HG03064 (cell line): ENCODE measurements at regions not wholly inside any gene's neighbourhood (a gene's known extent, or its start where the extent isn't known, plus 50 kb on each side); places are given as distances from the start of the nearest gene placed in this dataset.

Experiments
- ATAC-seq: cut with Tn5 transposase; IDR thresholded peaks from one replicate; pipeline ENCODE4 v1.9.1; 2021; ENCODE audit warnings: low read depth; ENCODE audit not compliant: unreplicated experiment

DNA sequence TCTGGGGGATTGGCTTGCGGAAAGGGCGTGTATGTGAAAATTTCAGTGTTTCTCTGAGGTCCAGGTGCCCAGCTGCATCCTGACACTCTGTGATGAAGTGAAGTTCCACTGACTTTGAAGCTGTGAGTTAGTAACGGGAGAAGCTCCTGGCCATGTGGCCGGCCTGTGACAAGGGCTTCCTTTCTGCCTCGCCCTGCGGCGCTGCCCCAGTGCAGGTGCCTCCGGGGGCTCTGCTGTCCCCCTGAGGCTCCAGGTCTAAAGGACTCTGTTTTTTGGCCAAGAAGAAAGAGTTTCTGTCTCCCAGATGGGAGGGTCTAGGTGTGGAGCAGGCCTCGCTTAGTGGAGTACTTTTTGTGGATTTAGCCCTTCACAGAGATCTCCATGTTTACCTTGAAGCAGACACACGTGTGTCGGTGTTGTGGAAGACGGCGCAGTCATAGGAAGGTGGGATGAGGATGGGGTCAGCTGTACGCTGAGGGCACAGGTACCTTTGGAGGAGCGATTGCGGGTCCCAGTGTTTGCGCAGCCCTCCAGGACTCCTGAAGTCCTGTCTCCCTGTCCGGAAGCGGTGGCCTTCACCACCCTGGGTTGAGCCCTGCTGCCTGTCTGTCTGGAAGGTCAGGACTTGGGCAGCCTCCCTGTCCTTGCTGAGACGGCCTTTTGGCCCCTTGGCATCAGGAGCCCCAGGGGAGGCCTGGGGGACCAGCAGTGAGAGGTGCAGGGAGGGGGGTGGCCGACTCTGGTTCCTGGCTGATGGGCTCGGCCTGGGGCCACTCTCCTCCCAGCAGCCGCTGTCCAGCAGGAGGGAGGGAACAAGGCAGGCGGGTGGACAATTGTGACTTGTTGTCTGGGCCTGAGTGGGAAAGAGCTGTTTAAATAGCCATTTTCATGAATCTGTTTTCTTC lies 1249.3 kb downstream of the BRD1 start:
- ATAC-seq: no peak

DNA sequence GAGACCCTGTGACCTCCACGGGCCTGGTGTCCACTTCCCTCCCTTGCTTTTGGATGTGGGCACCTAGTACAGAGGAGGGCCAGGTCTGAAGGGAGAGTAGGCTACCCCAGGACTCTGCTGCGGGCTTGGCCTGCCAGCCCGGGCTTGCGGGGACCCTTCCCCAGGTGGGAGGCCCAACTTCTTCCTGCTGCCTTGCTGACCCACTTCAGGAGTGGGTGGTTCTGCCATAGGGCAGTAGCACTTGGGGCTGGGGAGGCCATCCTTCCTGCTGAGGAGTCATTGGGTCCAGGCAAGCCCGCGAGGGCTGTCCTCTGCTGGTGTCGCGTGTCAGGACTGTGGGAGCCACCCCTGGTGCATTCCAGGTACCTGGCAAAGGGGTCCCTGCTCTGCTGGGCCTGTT lies 1250.0 kb downstream of the BRD1 start:
- ATAC-seq: no peak

DNA sequence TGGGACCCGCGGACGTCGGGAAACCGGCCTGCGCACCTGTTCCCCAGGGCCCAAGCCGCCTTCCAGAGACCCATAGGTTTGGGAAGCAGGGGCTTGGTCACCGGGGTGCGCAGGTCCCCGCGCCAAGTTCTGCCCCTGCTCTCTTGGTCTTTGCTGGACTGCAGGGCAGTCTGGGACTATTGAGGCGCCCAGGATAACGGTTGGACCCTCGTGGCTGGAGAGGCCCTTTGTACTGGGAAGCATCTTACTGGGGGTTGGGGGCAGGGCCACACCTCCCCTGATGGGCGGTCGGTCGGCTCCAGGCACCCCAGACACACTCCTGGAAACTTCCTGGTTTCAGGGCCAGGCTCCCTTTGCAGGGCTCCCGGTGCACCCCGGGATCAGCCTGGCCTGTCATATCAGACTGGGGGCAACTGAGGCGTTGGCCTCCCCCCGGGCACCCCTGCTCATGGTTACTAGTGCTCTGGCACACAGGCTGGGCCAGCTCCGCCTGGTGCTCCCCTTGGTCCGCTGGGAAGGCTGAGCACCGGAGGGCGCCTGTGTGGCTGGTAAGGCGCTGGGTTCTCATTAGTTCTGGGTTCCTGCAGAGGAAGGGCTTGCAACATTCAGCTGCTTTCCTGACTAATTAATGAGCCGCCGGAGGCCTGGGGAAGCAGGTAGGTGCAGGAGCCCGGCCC lies 1250.5 kb downstream of the BRD1 start:
- no peak for ATAC-seq

DNA sequence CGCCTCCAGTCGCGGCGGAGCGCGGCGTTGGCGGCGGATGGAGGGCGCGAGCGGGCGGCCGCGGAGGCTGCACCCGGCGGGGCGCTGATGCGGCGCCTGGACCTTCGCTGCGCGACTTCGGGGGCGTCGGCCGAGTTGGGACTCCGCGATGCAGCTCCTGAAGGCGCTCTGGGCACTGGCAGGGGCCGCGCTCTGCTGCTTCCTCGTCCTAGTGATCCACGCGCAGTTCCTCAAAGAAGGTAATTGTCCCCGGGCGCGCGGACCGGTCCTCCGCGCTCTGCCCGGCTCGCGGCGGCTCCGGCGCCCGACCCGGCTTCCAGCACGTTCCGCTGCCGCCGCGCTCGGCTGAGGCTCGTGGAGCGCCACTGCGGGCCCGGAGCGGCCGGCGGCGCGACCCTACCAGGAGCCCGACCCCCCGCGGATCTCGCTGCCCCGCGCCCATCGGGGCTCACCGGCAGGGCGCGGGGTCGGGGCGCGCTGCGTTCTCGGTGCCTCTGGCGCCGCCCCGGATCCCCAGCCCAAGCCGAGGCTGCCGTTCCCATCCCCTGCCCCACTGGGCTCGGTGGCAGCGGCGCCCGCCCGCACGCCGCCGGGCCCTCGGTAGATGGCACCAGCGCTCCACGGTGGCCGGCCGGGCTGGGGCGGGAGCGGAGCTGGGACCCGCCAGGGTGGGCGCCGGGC lies 1251.2 kb downstream of the BRD1 start:
- ATAC-seq: no peak

DNA sequence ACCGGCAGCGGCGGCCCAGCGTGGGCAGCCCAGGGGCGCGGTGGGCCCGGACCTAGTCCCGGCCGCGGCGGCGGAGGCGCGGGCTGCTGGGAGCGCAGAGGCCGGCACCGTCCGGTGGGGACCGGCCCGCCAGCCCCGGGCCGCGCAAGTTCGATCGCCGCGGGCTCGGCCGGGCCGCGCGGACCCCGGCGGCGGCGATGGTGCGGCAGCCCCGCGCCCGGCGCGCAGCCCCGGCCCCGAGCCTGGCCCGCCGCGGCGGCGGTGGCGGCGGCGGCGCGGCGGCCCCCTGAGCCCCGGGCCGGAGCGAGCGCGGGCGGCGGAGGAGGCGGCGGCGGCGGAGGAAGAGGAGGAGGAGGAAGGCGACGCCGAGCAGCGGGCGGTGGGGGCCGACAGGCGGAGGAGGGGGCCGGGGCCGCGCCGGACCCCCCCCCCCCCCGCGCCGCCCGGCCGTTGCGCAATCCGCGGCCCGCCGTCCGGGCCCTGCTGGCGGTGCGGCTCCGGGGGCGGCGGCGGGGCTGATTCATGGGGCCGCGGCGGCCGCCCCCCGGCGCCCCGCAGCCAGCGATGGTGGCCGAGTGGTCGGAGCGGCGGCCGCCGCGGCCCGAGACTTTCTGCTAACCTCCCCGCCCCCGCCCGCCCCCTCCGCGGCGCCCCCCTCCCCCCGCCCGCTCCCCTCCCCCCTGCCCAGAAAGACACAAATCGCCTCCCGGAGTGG lies 1251.9 kb downstream of the BRD1 start:
- no peak for ATAC-seq

DNA sequence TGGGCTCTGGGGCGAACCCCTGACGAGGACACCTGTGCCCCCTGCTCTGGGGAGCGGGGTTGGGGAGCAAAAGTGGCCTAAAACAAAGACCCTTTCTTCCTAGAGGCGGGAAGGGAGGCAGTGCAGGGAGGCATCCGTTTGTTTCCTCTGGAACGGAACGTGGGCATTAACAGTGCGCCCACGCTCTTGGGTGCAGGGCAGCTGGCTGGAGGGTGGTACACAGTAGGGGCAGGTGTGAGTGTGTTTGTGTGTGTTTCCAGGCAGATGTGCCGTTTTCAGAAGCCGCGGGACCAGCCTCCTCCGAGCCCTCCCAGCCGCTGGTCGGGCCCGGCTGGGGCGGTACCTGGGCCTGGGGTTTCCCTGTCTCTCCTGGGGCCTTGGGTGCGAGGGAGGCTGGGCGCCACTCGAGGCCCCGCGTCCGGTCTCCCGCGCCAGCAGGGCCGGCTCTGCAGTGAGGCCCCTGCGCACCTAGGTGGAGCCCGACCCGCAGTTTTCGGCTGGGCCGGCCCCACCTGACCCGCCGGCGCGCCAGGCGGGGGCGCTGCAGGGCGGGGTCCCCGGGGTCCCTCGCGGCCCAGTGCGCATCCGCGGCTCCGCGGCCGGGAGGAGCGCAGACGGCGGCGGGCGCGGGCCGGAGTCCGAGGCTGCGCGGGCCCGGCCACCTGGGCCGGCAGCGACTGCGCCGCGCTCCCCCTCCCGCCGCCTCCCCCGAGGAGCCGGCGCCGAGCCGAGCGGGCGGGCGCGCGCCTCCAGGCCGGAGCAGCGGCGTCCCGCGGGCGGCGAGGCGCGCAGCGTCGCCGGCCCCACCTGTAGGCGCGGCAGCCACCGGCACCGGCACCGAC lies 1252.7 kb downstream of the BRD1 start:
- ATAC-seq: no peak

DNA sequence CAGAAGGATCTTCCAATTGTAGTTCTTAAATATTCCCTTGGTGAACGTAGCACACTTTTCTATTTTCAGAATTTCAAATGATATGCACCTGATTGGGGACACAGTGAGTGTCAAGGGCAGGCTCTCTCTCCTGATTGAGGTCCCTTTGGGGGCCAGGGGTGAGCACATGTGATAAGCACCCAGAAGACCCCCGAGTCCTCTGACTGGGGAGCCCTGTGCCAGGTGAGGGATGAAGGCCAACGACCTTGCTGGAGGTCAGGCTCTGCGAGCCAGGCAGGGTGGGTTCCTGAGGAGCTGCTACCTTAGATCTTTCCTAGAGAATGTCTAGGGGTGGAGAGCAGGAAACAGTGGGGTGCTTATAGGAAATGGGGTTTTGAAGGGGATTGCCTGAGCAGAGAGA lies 1253.9 kb downstream of the BRD1 start:
- no peak for ATAC-seq

DNA sequence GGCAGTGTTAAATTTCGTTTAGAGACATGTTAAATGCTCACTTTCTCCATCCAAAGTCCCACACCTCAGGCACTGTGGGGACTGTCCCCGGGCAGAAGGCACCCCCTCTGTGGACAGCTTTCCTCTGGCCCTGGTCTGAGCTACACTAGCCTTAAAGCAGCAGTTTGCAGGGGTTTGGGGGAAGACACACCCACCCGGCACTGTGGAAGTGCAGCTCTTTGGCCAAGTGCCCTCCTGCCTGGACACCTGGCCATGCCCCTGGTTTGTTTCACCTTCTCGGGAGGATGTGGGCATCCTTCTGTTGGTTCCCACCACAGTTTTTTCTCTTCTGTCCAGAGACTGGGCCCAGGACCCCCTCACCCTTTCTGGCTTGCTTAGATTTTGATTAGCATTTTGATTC lies 1254.7 kb downstream of the BRD1 start:
- no peak for ATAC-seq

DNA sequence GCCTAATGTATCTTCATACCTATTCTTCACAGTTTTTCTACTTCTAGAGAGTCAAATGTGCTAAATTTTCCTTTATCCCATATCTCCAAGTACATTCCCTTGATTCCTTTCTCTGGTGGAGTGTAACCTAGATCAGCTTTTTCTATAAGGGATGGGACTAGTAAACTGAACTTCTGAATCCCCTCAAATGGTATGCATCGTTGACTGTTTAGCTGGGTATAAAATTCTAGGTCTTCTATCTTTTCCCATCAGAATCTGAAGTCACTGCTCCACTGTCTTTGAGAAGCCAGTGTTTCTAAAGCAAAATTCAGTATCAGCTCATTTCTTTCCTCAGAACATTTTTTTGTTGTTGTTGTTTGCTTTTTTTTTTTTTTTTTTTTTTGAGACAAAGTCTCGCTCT lies 1256.8 kb downstream of the BRD1 start:
- ATAC-seq: no peak

DNA sequence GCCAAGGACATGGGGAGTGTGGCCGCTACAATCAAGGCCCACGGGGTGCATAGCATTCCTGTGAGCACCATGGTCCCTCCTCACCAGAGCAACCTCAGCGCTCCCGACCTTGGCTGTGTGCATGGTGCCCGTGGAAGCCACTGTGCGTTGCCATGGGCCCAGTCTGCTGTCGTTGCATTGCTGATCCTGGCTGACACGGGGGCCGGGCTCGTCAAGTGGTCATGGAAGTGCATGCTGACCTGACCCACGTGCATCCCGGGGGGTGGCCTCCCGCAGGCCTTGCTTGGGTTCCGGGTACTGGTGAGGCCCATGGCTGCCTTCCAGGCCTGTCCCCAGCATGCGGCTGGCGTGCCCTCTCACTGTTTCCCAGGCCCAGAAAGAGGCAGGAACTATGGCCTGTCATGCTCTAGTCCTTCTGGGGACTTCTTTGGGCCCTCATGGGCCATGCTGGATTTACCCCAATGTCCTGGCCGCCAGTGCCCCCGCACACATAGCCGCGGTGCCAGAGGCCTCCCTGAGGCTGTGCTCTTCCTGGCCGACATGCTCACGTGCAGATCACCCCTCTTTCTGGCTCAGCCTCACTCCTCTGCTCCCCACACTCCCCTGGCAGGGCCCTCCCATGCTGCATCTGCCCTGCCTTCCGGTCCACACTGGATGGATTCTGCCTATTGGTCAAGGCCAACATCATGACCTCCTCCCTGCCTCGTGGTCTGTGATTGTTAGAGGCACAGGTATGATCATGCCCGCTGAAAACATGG lies 1258.0 kb downstream of the BRD1 start:
- no peak for ATAC-seq

DNA sequence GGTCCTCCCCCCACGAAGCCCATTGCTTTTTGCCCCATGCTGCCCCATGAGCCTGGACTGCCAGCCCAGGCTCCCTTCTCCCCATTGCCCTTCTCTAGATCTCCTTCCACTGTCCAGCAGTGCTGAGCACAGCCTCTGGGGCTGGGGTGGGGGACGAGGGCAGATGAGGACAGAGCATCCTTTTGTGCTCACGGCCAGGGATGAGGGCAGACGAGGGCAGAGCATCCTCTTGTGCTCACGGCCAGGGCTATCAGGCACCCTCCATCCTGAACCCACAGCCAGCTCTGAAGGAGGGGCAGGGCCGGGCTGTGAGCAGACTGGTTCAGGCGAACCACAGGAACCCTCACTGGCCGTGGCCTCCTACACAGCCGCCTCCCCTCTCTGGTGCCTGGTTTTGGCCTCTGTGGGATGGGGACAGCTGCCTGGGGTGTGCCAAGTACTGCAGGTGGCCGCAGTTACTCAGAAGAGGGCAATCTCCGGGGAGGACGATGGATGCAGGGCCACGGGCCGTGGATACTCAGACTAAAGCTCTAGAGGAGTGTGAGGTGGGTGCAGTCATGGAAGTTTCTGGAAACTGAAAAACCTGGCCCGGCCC lies 1258.8 kb downstream of the BRD1 start:
- ATAC-seq: no peak

DNA sequence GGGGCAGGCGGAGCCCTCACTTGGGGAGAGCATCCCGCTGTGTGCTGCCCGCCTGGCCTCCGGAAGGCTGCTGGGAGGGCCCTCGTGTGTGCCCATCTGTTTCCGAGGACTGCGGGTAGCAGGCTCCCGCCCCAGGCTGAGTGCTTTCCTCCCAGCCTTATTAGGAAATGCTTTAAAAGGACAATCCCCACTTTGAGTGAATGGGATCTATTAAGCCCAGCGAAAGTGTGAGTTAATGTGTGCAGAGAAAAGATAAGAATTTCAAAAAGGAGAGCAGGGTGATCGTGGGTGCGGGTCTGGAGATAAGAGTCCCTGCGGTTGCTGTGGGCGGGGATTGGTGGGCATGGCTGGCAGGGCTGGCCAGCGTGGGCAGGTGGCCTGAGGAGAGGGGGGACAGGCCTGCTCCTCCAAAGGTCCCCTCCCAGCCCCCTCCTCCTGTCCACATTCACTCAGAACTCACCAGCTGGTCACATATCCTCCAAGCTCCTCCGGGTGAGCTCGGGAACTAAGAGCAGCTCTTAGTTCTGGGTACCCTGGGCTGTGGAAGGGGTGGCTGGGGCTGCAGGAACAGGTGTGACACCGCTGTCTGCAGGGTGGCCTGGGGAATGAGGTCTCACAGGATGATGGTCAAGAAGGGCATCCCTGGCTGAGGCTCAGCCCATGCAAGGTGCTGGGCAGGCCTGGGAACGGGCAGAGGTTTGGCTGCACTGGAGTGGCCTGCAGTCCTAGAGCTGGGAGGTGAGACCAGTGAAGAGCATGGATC lies 1260.3 kb downstream of the BRD1 start:
- no peak for ATAC-seq

DNA sequence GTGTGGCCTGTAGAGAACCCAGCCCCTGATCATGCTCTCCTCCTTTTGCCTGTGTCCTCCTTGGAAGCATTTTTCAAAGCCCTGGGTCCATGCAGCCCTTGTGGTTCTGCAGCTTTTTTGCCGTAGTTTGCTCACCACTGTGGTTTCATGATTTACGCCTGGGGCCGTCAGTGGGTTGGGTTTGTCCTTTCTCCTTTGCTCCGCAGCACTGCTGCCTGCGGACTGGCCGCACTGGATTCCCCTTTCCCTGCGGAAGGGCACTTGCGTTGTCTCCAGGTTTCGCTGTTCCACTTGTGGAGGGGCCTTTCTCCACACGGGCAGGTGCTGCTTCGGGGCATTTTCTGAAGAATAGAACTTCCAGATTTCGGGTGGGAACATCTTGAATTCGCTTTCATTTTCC lies 1260.9 kb downstream of the BRD1 start:
- ATAC-seq: no peak

DNA sequence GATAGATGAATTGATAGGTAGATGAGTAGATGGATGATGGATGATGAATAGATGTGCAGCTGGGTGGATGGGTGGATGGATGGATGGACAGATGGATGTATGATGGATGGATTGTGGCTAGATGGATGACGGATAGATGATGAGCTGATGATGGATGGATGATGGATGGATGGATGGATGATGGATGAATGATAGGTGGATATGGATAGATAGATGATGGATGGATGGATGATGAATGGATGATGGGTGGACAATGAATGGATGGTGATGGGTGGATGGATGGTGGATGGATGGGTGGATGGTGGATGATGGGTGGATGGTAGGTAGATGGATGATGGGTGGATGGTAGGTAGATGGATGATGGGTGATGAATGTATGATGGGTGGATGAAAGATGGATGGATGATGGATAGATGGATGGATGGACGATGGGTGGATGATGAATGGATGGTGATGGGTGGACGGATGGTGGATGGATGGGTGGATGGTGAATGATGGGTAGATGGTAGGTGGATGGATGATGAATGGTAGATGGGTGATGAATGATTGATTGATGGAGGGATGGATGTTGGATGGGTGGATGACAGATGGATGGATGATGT lies 1261.7 kb downstream of the BRD1 start:
- no peak for ATAC-seq

DNA sequence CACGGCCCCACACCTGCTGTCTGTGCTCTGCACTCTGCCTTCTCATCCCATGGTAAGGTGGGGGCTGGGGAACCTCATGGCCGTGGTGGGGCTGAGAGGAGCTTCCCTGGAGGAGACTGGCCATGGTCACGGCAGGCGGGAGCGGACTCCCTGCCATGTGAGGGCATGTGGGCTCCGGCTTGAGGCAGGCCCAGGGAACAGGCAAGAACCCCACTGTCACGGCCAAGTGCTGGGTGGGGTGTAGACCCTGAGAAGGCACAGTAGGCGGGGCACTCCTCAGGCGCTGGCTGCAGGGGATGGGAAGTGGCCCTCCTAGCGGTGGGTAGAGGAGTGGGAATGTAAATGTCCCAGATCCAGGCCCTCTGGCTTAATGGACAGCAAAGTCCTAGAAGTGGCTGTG lies 1262.7 kb downstream of the BRD1 start:
- ATAC-seq: no peak

DNA sequence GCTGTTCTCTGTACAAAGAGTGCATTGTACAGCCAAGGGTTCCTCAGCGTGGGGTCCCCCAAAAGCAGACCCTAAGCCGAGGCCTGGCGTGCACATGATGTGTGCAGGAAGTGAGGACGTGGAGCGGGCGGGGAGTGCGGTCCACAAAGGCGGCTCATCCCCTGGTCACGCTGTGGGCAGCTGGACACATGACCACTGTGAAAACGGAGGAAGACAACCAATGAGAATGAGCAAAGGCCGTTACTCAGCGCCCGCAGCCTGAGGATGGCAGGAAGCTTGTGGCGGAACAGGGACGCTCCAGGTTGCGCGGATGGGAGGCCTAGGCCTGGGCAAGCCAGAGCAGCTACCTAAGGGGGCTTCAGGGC lies 1263.7 kb downstream of the BRD1 start:
- no peak for ATAC-seq

DNA sequence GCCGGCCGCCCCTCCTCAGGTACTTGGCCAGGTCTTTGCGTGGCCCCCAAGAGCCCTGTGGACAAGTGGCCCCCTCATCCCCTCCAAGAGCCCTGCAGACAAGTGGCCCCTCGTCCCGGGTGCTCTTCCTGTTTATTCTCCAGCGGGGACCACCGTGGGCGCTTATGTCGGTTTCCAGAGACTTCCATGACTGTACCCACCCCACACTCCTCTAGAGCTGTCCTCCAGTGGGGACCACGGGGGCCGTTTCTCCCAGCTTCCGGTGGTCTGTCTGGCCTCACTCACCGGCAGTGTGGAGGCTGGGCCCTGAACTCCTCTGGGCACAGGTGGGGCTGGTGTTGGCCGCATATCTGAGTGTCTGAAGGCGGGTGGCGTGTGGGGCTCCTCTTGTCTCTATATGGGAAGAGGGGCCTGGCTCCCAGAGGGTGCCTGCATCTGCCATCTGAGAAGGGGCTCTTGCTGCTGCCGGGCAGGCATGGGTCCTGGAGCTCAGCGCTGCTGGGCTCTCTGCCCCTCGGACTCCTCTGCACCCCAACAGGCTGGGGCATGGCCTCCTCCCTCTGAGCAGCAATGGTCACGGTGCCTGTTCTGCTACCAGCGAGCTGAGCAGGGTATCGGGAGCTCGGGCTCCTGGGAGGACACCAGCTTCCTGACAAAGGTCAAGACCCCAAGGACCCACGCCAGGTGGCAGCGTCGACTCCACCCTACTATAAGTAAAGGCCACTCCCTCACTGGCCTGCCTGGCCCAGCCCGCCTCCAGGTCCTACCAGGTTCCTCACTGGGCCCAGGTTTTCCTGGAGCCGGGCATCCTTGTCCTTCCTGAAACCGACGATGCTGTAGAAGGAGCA lies 1264.3 kb downstream of the BRD1 start:
- ATAC-seq: no peak
